Endodermal cell (in vitro differentiated cells): ENCODE measurements at regions not wholly inside any gene's neighbourhood (a gene's known extent, or its start where the extent isn't known, plus 50 kb on each side); places are given as distances from the start of the nearest gene placed in this dataset.

Source experiments
- DNase-seq: peaks from one replicate; pipeline ENCODE4 v3.0.0-alpha.2; 2017
- H3K27ac ChIP-seq: 2 replicates; pipeline ENCODE4 v1.5.1; 2013; ENCODE audit warnings: mild to moderate bottlenecking, low read depth, low read length, moderate library complexity
- H3K27me3 ChIP-seq: 2 replicates; pipeline ENCODE4 v1.6.1; 2013; ENCODE audit warnings: mild to moderate bottlenecking, low read length, moderate library complexity; ENCODE audit not compliant: insufficient read depth, control insufficient read depth, poor library complexity, severe bottlenecking
- H3K36me3 ChIP-seq: 2 replicates; pipeline ENCODE4 v1.7.0; 2013; ENCODE audit warnings: mild to moderate bottlenecking, low read length, moderate library complexity; ENCODE audit not compliant: control insufficient read depth, insufficient read depth
- H3K4me1 ChIP-seq: one replicate; pipeline ENCODE4 v1.7.0; 2013; ENCODE audit warnings: low read length; ENCODE audit not compliant: control insufficient read depth, insufficient read depth
- H3K4me3 ChIP-seq: 2 replicates; pipeline ENCODE4 v1.5.1; 2013; ENCODE audit warnings: mild to moderate bottlenecking, low read length, moderate library complexity
- H3K9ac ChIP-seq: 2 replicates; pipeline ENCODE4 v1.6.1; 2013; ENCODE audit warnings: mild to moderate bottlenecking, low read length, moderate library complexity; ENCODE audit not compliant: poor library complexity, severe bottlenecking; ENCODE audit errors: extremely low read depth
- H3K9me3 ChIP-seq: 2 replicates; pipeline ENCODE4 v1.6.1; 2013; ENCODE audit warnings: mild to moderate bottlenecking, low read length, moderate library complexity; ENCODE audit not compliant: control insufficient read depth
- H3K27ac Mint-ChIP-seq: 2 replicates; pipeline ENCODE4 v1.8.0; 2020; ENCODE audit warnings: mixed read lengths
- H3K27me3 Mint-ChIP-seq: 2 replicates; pipeline ENCODE4 v1.8.0; 2021; ENCODE audit warnings: mild to moderate bottlenecking, mixed read lengths; ENCODE audit not compliant: insufficient read depth
- H3K36me3 Mint-ChIP-seq: 2 replicates; pipeline ENCODE4 v1.8.0; 2020; ENCODE audit warnings: low read depth, mixed read lengths
- H3K4me1 Mint-ChIP-seq: 2 replicates; pipeline ENCODE4 v1.8.0; 2020; ENCODE audit warnings: mixed read lengths
- H3K4me3 Mint-ChIP-seq: 2 replicates; pipeline ENCODE4 v1.8.0; 2020; ENCODE audit warnings: mild to moderate bottlenecking, moderate library complexity, mixed read lengths
- H3K9me3 Mint-ChIP-seq: 2 replicates; pipeline ENCODE4 v1.8.0; 2020; ENCODE audit warnings: mild to moderate bottlenecking, mixed read lengths
- WGBS, 2 experiments: methylation state at CpG; one replicate each; pipeline versions ENCODE4 v1.1.5 to v1.1.7; 2013; ENCODE audit warnings: missing lambda C conversion rate in 2 of 2, mixed read lengths in 1 of 2; ENCODE audit not compliant: insufficient coverage in 1 of 2, insufficient read length in 1 of 2; 5-methylcytosine and 5-hydroxymethylcytosine counted together
- TF ChIP-seq, protein P1 (sequence below): fragments of 200-600 bp; sonication (generic); conservative IDR thresholded peaks from 2 replicates; pipeline ENCODE4 v1.5.0; 2021; ENCODE audit warnings: antibody characterized with exemption, mild to moderate bottlenecking

DNA sequence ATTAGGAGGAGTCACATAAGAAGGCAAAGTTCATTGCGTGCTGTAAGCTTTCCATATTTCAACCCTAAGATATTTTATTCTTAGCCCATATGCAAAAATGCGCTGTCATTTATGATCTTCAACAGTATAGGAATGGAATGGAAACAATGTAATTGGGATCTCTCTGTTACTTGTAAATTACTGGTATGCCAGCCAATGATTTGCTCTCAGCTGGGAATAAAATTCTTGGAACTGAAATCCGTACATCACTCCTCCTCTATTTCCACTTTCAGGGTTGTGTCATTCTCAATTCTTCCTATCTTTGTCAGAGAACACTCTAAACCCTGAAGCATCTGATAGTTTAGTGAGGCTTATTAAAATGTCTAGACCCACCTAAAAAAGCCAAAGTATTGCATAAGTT, 80.7 kb upstream of the STEAP4 start:
- Mint-ChIP-seq H3K4me3 (no peak overlapping the region), H3K27me3 (no peaks in the 10 kb centered on the region), H3K4me1 (no peaks in the 10 kb centered on the region), H3K27ac (no peak overlapping the region), H3K9me3 (no peaks in the 10 kb centered on the region), H3K36me3 (no peaks in the 10 kb centered on the region)
- H3K9me3 ChIP-seq, result no peaks in the 10 kb centered on the region
- no peak overlapping the region for H3K4me3 ChIP-seq
- H3K4me1 ChIP-seq, result no peaks in the 10 kb centered on the region
- H3K36me3 ChIP-seq, result no peaks in the 10 kb centered on the region
- H3K9ac ChIP-seq, result no peak overlapping the region
- no peak overlapping the region for H3K27ac ChIP-seq
- TF ChIP-seq, protein P1, sequence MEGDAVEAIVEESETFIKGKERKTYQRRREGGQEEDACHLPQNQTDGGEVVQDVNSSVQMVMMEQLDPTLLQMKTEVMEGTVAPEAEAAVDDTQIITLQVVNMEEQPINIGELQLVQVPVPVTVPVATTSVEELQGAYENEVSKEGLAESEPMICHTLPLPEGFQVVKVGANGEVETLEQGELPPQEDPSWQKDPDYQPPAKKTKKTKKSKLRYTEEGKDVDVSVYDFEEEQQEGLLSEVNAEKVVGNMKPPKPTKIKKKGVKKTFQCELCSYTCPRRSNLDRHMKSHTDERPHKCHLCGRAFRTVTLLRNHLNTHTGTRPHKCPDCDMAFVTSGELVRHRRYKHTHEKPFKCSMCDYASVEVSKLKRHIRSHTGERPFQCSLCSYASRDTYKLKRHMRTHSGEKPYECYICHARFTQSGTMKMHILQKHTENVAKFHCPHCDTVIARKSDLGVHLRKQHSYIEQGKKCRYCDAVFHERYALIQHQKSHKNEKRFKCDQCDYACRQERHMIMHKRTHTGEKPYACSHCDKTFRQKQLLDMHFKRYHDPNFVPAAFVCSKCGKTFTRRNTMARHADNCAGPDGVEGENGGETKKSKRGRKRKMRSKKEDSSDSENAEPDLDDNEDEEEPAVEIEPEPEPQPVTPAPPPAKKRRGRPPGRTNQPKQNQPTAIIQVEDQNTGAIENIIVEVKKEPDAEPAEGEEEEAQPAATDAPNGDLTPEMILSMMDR, result no peak
- WGBS, 2 experiments, result 80 to 89% methylated on average over 1 to 3 of the region's 3 CpGs
- no peak for DNase-seq
- no peaks in the 10 kb centered on the region for H3K27me3 ChIP-seq

DNA sequence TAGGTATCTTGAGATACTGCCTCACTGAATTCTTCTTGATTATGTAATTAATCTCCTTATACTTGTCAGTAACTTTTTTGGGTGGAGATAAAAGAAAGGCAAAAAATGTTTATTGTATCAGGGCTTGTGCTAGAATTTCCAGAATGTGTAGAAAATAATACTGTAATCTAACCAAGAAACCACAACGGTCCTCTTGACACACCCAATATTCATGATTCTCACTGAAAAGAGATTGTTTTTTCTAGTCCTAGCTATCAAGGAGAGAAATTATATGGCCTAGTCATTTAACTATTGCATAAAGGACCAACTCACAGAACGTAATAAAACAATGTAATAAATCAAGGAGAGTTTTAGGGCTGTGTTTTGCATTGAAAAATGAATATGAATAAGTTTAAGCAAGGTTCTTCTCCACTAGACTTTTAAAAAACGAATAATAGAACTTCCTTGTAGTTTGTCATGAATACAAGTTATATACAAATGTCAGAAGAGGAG, 80.0 kb upstream of the STEAP4 start:
- H3K4me3 Mint-ChIP-seq, result no peak overlapping the region
- TF ChIP-seq, protein P1, result no peak
- no peaks in the 10 kb centered on the region for H3K27me3 Mint-ChIP-seq
- H3K9me3 Mint-ChIP-seq, result no peaks in the 10 kb centered on the region
- Histone ChIP-seq H3K27ac (no peak overlapping the region), H3K9me3 (no peaks in the 10 kb centered on the region), H3K27me3 (no peaks in the 10 kb centered on the region), H3K4me1 (no peaks in the 10 kb centered on the region), H3K9ac (no peak overlapping the region), H3K36me3 (no peaks in the 10 kb centered on the region), H3K4me3 (no peak overlapping the region)
- no peak overlapping the region for H3K27ac Mint-ChIP-seq
- H3K36me3 Mint-ChIP-seq, result no peaks in the 10 kb centered on the region
- no peaks in the 10 kb centered on the region for H3K4me1 Mint-ChIP-seq
- no peak for DNase-seq
- WGBS, 2 experiments, result 89 to 100% methylated on average over 2 to 3 of the region's 3 CpGs

DNA sequence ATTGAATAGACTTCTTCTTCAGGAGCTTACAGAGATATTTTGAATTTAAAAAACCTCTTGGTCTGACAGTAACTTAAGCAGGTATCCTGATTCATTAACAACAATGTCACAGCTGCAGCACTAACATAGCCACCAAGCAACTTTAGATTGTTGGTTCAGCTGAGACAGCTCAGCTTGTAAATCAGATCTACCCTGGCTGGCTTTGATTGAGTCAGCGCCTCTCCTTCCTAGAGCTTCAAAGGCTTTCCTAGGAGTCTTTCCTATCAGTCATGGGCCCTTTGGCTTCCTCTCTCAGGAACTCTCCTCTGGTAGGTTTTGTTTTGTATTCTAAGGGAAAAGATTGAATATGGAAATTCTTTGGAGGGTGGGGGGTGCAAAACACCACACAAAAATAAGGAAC, 70.7 kb upstream of the STEAP4 start:
- DNase-seq, result peak; percentile 80
- Mint-ChIP-seq H3K27me3 (no peaks in the 10 kb centered on the region), H3K4me1 (peaks cover 20% of the 10 kb centered on the region), H3K36me3 (peaks cover under 1% of the 10 kb centered on the region), H3K27ac (peak overlapping the region; percentile 81), H3K4me3 (peak overlapping the region; percentile 23), H3K9me3 (peaks cover 25% of the 10 kb centered on the region)
- H3K4me3 ChIP-seq, result peak overlapping the region; percentile 42
- peak overlapping the region; percentile 59 for H3K27ac ChIP-seq
- 0% methylated on average over 1 of the region's 1 CpG for WGBS, 2 experiments
- H3K27me3 ChIP-seq, result no peaks in the 10 kb centered on the region
- no peak overlapping the region for H3K9ac ChIP-seq
- TF ChIP-seq, protein P1, result no peak
- H3K36me3 ChIP-seq, result no peaks in the 10 kb centered on the region
- peaks cover 4% of the 10 kb centered on the region for H3K4me1 ChIP-seq
- peaks cover 13% of the 10 kb centered on the region for H3K9me3 ChIP-seq
